Upper lobe of right lung (tissue), 1 donor: ENCODE measurements at regions not wholly inside any gene's neighbourhood (a gene's known extent, or its start where the extent isn't known, plus 50 kb on each side); places are given as distances from the start of the nearest gene placed in this dataset.

ENCODE experiments used
- ATAC-seq: fragments of 200-7000 bp; cut with Tn5 transposase; one replicate; pipeline ENCODE4 v1.9.1; 2020; ENCODE audit warnings: mild to moderate bottlenecking, moderate library complexity
- DNase-seq: peaks from one replicate; pipeline ENCODE4 v3.0.0-alpha.2; 2020
- H3K27ac ChIP-seq: fragments of 200-600 bp; one replicate; pipeline ENCODE4 v1.8.0; 2022
- H3K27me3 ChIP-seq: fragments of 200-600 bp; one replicate; pipeline ENCODE4 v1.8.0; 2022; ENCODE audit warnings: mild to moderate bottlenecking
- H3K36me3 ChIP-seq: fragments of 200-600 bp; one replicate; pipeline ENCODE4 v1.8.0; 2022
- H3K4me1 ChIP-seq: fragments of 200-600 bp; one replicate; pipeline ENCODE4 v1.8.0; 2022
- H3K4me3 ChIP-seq: fragments of 200-600 bp; one replicate; pipeline ENCODE4 v1.8.0; 2022; ENCODE audit warnings: mild to moderate bottlenecking
- H3K9me3 ChIP-seq: fragments of 200-600 bp; one replicate; pipeline ENCODE4 v1.8.0; 2022
- CTCF ChIP-seq: fragments of 200-600 bp; IDR thresholded peaks from one replicate; pipeline ENCODE4 v1.8.0; 2022; ENCODE audit warnings: antibody characterized with exemption
- intact Hi-C: fragments of 100-400 bp; cut with DNase I; formaldehyde crosslinking; loops from one replicate; pipeline ENCODE4 v1.11.0; 2022
- donor health status: DM: no; HTN: yes; CAD: no; lungs with severe emphysema.

GRCh38 chr12:24025153-24025798 is 75.8 kb upstream of the SOX5 start:
- no peak overlapping the region for H3K4me3 ChIP-seq
- H3K36me3 ChIP-seq = no peaks in the 10 kb centered on the region
- TF ChIP-seq CTCF = peak; percentile 31
- no peak overlapping the region for H3K27ac ChIP-seq
- DNase-seq = no peak
- ATAC-seq = no peak
- no peaks in the 10 kb centered on the region for H3K27me3 ChIP-seq
- no peaks in the 10 kb centered on the region for H3K4me1 ChIP-seq
- intact Hi-C loops = no loop called here
- no peaks in the 10 kb centered on the region for H3K9me3 ChIP-seq

- intact Hi-C loops = no loop called here
- DNase-seq = no peak
- Histone ChIP-seq H3K27ac (no peak overlapping the region), H3K9me3 (no peaks in the 10 kb centered on the region), H3K36me3 (no peaks in the 10 kb centered on the region), H3K27me3 (no peaks in the 10 kb centered on the region), H3K4me1 (no peaks in the 10 kb centered on the region), H3K4me3 (no peak overlapping the region)
- no peak for TF ChIP-seq CTCF
- no peak for ATAC-seq
Measured at GRCh38 chr12:24023081-24023480, 73.6 kb upstream of the SOX5 start.

GRCh38 chr12:24021164-24021502 is 71.7 kb upstream of the SOX5 start:
- DNase-seq (no peak), ATAC-seq (no peak)
- intact Hi-C loops = no loop called here
- no peaks in the 10 kb centered on the region for H3K27me3 ChIP-seq
- H3K36me3 ChIP-seq = no peaks in the 10 kb centered on the region
- no peaks in the 10 kb centered on the region for H3K9me3 ChIP-seq
- no peak for TF ChIP-seq CTCF
- H3K27ac ChIP-seq = no peak overlapping the region
- H3K4me3 ChIP-seq = no peak overlapping the region
- H3K4me1 ChIP-seq = no peaks in the 10 kb centered on the region

- intact Hi-C loops = no loop called here
- no peaks in the 10 kb centered on the region for H3K27me3 ChIP-seq
- no peak overlapping the region for H3K4me3 ChIP-seq
- H3K27ac ChIP-seq = no peak overlapping the region
- ATAC-seq (no peak), DNase-seq (no peak)
- H3K9me3 ChIP-seq = no peaks in the 10 kb centered on the region
- H3K4me1 ChIP-seq = no peaks in the 10 kb centered on the region
- H3K36me3 ChIP-seq = no peaks in the 10 kb centered on the region
- no peak for TF ChIP-seq CTCF
Measured at GRCh38 chr12:24020397-24021163, 71.1 kb upstream of the SOX5 start.

- TF ChIP-seq CTCF = no peak
- intact Hi-C loops = no loop called here
- no peaks in the 10 kb centered on the region for H3K9me3 ChIP-seq
- H3K27me3 ChIP-seq = no peaks in the 10 kb centered on the region
- H3K36me3 ChIP-seq = no peaks in the 10 kb centered on the region
- H3K4me3 ChIP-seq = no peak overlapping the region
- ATAC-seq (no peak), DNase-seq (no peak)
- H3K4me1 ChIP-seq = no peaks in the 10 kb centered on the region
- no peak overlapping the region for H3K27ac ChIP-seq
Measured at GRCh38 chr12:24015833-24016160, 66.3 kb upstream of the SOX5 start.
